CD4-positive, alpha-beta T cell treated with Interleukin-10 for 1 hour (primary cell): ENCODE measurements at regions not wholly inside any gene's neighbourhood (a gene's known extent, or its start where the extent isn't known, plus 50 kb on each side); places are given as distances from the start of the nearest gene placed in this dataset.

Source experiments
- DNase-seq: peaks from one replicate; pipeline ENCODE4 v3.0.0-alpha.2; 2020

DNA sequence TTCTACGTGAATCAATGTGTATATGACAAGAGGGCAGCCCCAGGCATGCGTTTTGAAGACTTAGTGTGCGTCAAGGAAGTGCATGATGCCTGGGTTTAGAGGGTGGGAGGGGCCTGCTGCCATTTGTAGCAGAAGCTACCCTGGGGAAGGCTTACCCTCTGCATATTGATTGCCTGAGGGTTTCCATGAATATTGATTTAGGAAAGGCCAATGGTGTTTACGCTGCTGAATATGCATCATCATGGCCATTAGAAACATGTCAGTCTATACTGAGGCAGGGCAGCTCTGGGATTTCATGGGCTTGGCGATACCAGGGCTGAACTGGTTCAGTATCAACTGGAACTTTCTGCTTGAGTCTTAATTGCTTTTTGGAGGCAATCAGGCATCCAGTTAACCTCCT is 259.3 kb downstream of the DCDC2C start:
- no peak for DNase-seq

DNA sequence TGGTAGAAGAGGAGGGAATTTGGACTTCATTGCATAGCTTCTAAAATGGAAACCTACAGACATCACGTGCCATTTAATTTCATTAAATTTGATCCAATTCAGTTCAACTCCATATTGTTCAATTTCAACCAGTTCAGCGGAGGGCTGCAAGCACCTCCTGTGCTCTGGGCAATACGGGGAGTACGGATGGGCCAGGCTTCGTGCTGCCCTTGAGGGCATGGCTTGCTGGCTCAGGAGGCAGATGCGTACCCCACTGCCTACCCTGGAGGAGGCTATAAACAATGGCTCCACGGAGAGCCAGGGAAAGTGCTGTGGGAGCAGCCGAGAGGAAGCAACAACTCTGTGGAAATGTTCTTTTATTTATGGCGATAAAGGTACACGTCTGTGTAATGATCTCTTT is 261.8 kb downstream of the DCDC2C start:
- DNase-seq: no peak

DNA sequence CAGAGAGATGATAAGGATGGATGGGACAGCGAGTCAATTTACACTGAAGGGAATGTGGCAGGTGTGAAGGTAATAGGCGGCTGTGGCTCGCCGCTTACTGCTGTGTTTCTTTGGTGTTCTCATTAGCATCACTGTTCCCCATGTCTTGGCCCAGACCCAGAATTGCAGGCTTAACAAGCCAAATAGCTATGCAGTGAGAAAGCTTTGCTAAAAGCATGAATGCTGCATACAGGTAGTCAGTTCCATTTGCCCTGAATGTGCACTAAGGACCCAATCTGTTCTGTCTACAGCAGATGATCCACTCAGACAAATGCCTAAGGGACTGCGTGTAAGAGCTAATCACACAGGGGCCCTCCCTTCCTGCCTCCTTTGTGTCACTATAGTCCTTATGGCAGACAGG is 262.6 kb downstream of the DCDC2C start:
- DNase-seq: no peak

DNA sequence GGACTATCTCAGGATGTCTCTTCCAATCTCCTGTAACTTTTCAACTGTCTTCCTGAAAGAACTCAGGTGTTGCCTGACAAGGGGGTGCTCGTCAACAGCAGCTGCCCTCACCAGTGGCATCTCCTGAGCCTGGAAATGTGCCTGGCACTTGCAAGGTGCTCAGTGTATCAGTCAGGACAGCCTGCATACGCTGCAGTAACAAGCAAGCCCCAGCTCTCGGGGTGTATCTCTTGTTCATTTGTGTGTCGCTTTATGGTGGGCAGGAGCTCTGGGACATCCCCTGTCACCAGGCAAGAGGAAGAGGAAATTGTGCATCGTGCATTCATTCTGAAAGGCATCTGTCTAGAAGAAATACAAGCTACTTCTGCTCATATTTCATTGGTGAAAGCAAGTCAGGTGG is 263.1 kb downstream of the DCDC2C start:
- no peak for DNase-seq

DNA sequence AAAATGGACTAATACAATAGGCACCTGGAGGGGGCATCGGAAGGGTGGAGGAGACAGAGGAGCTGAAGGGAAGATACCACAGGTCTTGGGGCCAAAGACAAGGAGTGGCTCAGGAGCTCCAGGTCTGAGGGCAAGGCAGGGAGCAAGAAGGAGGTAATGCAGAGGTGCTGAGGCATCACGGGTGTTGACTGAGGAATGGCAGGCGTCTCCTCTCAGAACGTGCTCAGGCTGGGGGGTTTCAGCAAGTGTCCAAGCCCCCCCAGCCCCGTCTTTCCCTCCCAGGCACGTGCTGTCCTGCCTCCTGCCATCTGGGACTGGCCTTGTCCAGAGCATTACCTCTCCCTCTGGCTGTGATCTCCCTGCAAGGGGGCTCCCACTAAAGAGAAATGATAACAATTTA is 265.4 kb downstream of the DCDC2C start:
- DNase-seq: no peak

DNA sequence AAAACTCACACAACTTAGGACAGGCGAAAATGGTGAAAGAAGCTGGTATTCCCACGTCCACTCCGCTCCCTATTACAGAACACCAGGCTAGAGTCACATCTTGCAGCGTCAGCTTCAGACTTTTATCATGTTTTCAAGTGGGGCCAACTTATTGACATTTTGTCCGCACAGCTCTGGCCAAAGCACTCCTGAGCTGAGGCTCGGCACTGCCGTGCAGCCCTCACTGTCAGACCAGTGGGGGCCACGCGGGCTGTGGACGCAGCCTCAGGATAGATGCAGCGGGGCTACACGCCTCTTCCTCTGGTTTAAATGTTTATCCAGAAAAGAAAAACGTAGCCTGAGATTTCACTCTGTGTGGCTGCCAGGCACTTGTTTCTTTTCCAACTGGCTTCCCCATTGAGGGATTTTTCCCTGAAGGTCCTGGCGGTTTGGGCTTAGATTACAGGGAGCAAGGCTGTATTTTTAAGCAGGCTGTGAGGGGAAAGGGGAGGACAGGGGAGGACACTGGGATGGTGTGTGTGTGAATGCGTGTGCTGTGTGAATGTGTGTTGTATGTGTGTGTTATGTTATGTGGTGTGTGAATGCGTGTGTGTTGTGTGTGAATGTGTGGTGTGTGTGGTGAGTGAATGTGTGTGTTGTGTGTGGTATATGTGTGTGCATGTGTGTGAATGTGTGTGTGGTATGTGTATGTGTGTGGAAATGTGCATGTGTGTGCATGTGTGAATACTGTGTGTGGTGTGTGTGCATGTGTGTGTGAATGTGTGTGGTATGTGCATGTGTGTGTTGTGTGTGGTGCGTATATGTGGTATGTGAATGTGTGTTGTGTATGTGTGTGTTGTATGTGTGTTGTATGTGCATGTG is 267.6 kb downstream of the DCDC2C start:
- DNase-seq: no peak

DNA sequence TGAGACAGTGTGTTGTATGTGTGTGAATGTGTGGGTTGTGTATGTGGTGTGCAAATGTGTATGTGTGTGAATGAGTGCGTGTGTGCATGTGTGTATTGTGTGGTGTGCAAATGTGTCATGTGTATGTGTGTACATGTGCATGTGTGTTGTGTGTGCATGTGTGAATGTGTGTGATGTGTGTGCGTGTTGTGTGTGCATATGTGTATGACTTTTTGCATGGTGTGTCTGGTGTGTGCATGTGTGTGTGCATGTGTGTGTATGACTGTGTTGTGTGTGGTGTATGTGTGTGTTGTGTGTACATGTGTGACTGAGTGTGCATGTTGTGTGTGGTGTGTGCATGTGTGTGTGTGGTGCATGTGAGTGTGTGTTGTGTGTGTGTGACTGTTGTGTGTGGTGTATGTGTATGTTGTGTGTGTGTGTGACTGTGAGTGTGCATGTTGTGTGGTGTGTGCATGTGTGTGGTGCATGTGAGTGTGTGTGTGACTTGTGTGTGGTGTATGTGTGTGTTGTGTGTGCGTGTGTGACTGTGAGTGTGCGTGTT is 268.3 kb downstream of the DCDC2C start:
- DNase-seq: no peak

DNA sequence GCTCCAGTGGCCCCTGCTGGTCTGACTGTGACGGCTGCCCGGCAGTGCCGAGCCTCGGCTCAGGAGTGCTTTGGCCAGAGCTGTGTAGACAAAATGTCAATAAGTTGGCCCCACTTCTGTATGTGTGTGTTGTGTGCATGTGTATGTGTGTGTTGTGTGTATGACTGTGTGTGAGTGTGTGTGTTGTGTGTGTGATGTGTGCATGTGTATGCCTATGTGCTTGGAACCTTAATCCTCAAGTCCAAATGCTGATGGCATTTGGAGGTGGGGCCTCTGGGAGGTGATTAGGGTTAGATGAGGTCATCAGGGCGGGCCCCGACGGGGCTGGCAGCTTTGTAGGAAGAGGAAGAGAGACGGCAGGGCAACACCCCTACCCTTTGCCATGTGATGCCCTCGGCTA is 269.0 kb downstream of the DCDC2C start:
- DNase-seq: no peak

DNA sequence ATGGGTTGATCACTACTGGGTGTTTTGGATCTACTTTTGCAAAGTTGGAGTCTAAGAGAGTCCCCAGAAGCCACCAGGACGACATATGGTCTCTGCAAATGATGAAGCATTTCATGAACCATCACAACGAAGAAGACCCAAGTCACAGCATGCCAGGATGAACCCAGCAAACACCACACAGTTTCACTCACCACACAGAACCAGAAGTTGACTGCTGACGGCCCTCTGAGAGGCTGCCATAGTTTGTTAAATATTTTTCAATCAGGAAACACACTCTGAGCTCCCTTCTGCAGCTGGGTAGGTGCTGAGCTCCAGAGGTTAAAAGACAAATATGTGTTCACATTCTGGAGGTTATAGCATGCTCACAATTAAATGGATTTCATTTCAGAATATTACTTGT is 271.4 kb downstream of the DCDC2C start:
- no peak for DNase-seq

DNA sequence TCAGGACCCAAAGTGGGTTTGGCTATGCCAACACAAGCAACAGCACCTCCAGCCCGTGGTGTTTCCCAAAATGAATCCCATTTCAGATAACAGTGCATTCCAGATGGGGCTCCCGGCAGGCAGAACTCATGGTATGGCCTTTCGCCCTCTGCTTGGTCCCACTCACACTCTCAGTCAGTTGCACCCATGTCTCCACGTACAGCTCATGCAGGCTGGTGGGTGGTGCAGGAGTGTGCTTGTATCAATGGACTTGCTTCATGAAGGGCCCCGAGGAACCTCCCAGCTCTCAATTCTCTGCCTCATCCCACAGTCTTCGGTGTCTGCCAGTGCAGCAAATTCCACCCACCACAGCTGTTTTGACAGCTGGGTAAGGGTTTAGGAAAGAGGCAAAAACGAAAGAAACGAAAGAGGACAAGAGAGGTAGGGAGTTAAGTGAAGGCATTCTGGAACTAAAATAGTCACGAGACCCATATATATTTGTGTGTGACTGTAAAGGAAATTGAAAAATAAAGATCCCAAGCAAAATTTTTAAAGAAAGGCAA is 278.1 kb downstream of the DCDC2C start:
- DNase-seq: no peak

DNA sequence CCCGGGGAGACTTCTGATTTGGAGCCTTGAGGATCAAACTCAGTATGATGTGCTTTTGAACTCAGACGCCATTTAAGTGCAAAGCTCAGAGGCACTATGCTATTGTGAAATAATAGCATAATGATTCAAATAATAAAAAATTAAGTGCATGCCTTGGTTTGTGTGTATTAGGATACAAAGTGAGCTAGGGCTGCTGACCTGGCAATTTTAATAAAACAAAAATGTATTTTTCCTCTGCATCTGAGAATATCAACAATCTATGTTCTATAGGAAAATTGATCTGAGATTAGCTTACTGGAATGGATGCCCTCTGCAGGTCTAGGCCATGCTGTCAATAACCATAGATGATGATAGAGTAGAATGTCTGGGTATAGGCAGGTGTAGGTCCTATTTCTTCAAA is 278.8 kb downstream of the DCDC2C start:
- no peak for DNase-seq

DNA sequence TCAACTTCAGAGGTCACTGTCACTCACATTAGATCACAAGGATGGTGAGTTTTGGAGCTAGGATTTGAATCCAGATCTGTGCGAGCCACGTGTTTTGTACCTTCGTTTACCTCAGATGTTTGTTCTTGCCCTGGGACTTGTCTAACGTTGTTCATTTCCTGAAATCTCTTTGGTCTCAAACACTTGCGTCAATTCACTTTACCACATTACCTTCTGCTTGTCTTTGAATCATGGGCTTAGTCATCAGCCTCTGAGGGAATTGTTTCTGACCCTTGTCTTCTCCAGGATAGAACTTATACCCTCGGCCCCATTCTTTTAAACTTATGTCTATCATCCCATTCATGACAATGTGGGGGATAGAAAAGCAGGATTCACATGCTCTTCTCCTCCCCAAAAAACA is 282.7 kb downstream of the DCDC2C start:
- no peak for DNase-seq

DNA sequence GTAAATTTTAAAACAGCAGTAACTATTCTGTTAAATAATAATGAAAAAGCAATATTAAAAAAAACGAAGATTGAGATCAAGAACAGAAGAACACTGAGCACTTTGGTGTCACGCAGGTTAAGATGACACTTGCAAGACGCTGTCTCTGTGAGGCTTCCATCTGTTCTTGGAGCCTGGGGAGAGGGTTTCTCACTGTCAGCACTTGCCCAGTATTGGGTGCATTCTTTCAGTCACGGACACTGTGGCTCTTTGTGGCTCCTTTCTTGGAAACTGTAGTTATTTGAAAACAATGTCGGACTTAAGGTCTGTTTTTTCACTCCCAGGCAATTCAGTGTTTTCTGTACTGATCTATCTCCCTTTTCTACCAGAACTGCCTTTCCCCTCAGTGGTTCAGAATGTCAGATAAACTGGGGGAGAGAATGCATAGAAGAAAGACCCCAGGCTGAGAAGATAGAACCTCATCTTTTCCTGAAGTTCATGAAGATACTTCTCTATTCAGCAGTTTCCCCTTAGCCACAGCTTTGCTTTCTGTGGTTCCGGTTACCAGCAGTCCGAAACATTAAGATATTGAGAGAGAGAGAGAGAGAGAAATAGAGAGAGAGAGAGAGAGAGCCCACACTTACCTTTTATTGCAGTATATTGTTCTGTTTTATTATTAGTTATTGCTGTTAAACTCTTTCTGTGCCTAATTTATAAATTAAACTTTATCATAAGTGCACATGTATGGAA is 283.3 kb downstream of the DCDC2C start:
- no peak for DNase-seq

DNA sequence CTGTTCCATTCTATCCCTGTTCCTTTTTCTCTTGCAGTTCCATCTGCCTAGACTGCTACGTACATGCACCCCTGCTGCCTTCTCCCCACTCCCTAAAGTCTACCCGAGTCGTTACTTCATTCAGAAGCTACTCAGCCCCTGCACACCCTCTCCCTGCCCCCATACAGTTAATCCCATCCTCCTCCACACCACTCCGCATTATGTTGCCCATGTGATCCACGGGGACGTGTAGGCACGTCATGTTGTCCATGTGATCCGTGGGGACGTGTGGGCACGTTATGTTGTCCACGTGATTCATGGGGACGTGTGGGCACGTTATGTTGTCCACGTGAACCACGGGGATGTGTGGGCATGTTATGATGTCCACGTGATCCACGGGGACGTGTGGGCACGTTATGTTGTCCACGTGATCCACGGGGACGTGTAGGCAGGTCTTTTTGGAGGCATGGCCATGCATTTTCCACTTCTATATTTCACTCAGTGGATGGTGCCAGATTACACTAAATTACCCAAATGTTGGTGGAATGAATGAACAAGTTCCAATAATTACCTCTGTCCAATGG is 299.5 kb downstream of the DCDC2C start:
- no peak for DNase-seq

DNA sequence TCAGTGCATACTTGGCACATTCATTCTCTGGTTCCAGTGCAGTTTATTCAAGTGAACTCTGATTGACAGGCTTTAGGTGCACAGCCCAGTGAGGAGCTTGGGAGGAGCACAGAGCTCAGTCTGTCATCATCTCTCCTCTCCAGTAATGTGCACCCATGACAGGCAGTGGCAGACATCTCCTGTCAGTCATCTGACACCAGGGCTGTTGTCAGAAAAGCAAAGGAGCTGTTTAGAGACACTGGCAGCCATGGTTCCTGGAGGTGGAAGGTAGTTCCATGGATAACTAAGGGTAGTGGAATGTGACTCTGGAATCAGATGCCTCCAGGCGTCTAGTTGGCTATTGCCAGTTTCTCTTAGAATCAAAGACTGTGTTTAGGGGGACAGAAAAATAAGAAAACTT is 308.8 kb downstream of the DCDC2C start:
- DNase-seq: no peak

DNA sequence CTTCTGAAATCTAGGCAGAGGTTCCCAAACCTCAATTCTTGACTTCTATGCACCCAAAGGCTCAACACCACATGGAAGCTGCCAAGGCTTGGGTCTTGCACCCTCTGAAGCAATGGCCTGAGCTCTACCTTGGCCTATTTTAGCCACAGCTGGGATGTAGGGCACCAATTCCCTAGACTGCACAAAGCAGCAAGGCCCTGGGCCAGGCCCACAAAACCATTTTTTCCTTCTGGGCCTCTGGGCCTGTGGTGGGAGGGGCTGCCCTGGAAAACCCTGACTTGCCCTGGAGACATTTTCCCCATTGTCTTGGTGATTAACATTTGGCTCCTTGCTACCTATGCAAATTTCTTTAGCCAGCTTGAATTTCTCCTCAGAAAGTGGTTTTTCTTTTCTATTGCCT is 315.2 kb downstream of the DCDC2C start:
- no peak for DNase-seq

DNA sequence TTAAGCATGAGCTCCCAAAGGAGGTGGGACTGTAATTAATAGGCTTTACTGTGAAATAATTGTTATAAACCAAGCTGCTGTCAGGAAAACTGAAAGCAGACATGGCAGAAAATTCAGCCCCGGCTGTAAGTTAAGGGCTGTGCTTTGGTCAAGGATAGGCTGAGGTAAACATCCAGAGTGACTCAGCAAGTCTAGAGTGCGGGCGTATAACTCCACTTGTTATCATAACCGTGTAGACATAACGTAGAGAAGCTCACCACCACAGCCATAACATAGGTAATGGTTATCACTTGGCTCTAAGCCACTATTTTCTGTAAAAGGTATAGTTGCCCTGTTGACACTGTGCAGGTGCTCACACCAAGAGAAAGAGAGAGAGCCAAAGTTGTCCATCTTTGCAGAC is 316.8 kb downstream of the DCDC2C start:
- DNase-seq: no peak

DNA sequence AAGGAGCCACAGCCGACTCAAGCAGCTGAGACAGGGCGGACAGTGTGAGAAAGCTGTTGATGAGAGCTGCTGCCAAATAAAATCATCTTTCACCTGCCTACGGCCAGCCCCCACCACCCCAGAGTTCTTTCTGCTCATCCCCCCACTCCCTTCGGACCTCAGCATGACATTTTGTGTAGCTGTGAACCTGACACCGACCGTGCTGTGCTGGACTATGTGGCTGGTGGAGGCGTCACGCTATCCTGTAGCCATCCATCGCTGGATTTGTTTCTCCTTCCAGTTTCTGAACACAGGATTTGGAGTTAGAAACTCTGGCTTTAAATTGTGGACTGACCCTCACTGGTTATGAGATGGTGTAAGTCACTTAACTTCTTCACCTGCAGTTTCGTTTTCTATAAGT is 317.3 kb downstream of the DCDC2C start:
- no peak for DNase-seq

DNA sequence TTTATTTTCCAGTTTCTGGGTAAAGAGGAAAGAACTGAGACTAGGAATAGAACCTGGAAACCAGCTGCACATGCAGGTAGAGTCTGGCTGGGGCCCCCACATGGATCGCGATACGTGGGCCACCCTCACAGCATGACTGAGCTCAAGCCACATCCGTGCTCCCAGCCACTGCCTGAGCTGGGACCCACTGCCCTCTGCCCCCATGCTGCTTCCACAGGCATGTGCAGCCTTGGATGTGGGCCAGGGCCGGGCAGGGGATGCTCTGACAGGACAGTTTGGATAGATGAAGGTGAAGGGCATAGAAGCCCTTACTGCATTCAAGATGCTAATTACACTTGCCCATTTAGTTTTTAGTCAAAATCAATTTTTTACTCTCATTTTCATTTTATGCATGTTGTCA is 321.2 kb downstream of the DCDC2C start:
- no peak for DNase-seq

DNA sequence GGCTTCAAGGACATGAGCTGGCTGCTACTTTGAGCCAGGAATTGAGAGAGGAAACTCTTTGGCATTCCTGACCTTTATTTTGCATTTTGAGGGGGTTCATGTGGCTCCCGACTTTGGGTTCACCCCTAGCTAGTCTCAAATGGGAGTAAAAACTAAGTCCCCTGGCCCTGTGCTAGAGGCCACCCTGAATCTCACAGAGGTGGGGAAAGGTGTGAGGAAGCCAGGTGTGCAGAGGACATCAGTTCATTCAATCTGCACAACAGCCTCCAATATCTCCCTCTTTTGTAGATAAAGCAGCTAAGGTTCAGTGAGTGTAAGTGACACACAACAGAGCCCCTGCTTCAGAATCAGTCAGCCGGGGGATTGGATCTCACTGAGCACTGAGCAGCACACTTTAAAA is 325.7 kb downstream of the DCDC2C start:
- DNase-seq: no peak

DNA sequence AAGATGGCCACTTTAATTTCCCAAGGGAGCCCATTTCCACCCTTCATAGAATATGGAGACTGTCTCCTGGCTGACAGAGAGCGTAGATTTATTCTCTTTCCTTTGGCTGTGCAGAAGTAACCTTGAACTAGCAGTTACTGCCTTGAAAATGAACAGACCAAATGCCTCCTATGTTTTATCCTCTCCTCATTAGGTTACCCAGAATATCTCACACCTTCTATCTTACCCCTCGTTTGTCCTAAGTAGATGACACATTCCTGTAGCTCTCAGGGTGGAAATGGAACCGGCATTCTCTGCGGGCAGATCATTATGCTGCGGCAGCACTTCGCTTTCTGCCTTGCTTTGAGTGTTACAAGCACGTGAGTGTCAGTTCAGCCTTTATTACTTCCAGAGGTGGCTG is 336.5 kb downstream of the DCDC2C start:
- DNase-seq: no peak

DNA sequence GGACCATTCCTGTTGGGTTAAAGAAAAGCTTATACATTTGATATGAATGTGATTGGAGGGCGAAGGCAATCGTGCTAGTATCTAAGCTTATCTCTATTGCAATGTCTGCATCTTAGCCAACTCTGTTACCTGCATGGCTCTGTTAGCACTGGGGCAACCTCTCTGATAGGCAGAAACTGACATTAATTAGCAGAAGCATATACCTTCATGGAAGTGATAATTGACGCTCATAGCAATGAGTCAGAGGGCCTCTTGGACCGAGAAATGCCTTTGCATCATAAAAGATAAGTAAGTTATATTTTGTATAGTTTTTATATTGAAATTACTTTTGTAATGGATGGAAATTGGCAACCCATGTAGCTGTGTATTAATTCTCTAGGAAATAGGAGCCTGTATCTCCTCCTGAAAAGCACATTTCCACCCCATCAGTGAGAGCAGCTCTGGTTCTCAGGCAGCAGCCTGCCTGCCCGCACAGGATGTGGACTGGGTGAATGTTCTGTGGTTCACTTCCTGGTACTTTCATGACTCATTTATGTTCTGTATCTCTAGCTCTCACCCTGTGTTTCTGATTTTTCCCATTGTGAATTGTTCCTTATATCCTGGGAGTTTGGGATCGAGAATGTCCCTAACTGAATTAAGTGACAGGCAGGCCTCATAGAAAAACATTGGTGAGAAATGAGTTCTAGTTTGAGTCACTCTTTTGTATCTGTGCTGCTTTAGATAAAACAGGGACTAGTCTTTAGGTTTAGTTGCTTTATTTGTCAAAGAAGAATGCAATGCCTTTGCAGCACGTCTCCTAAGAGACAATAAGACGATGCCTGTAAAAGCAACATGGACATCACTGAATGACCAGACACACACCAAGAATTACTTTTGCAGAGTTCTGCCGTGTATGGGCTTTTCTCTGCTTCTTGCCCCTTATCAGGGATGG is 344.9 kb downstream of the DCDC2C start:
- DNase-seq: peak; percentile 2

DNA sequence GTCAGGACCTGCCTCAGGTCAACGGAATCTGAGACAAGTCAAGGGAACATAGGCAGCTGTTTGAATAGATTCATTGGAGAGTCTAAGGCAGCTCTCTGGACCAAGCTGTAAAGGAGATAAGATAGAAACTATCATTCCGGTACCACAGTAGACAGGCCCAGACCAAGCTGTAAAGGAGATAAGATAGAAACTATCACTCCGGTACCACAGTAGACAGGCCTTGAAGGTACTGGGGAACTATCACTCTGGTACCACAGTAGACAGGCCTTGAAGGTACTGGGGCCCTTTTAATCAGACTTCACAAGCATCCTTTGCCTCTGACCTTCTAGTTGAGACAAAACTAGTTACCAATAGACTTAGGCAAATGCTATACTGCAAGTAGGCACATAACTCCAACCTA is 346.1 kb downstream of the DCDC2C start:
- DNase-seq: no peak
